ENCODE measurements at regions not wholly inside any gene's neighbourhood (a gene's known extent, or its start where the extent isn't known, plus 50 kb on each side); places are given as distances from the start of the nearest gene placed in this dataset.

- no peak for ATAC-seq (ENCODE audit: insufficient read depth, low read depth)
- no peak for DNase-seq
- Histone ChIP-seq H3K4me2 (ENCODE audit: insufficient read depth, low read length) (no peak overlapping the region), H3K9ac (ENCODE audit: low read depth, low read length) (no peak overlapping the region), H3K27ac (ENCODE audit: low read length) (no peak overlapping the region), H3K4me1 (ENCODE audit: insufficient read depth, low read length) (no peaks in the 10 kb centered on the region), H3K9me3 (ENCODE audit: insufficient read depth, low read length, severe bottlenecking) (no peaks in the 10 kb centered on the region), H3K27me3 (ENCODE audit: insufficient read depth, low read length, poor library complexity) (peaks cover 3% of the 10 kb centered on the region), H3K36me3 (ENCODE audit: insufficient read depth, low read length) (no peaks in the 10 kb centered on the region), H3K79me2 (ENCODE audit: insufficient read depth, low read length) (no peaks in the 10 kb centered on the region), H3K4me3 (ENCODE audit: low read depth in 1 of 2, low read length in 2 of 2) (no peak overlapping the region), H2AFZ (ENCODE audit: low read depth, low read length) (no peak overlapping the region), H4K20me1 (ENCODE audit: insufficient read depth, low read length) (no peaks in the 10 kb centered on the region)
- TF ChIP-seq CTCF (IDR thresholded peaks at IDR 0.05; ENCODE audit: borderline replicate concordance, extremely low read depth, low read length, poor library complexity, severe bottlenecking) (no peak), EZH2 (IDR thresholded peaks at IDR 0.05; ENCODE audit: borderline replicate concordance, low read depth, low read length, severe bottlenecking) (no peak)
Observed at GRCh38 chr3:139288266-139288821, 55.5 kb upstream of the MRPS22 start.

- H3K27me3 ChIP-seq (ENCODE audit: insufficient read depth, low read length, poor library complexity), result peaks cover 5% of the 10 kb centered on the region
- H2AFZ ChIP-seq (ENCODE audit: low read depth, low read length), result no peak overlapping the region
- H3K79me2 ChIP-seq (ENCODE audit: insufficient read depth, low read length), result no peaks in the 10 kb centered on the region
- no peaks in the 10 kb centered on the region for H4K20me1 ChIP-seq (ENCODE audit: insufficient read depth, low read length)
- H3K9ac ChIP-seq (ENCODE audit: low read depth, low read length), result no peak overlapping the region
- no peaks in the 10 kb centered on the region for H3K9me3 ChIP-seq (ENCODE audit: insufficient read depth, low read length, severe bottlenecking)
- no peaks in the 10 kb centered on the region for H3K36me3 ChIP-seq (ENCODE audit: insufficient read depth, low read length)
- H3K4me3 ChIP-seq (ENCODE audit: low read depth in 1 of 2, low read length in 2 of 2), result no peak overlapping the region
- TF ChIP-seq CTCF (IDR thresholded peaks at IDR 0.05; ENCODE audit: borderline replicate concordance, extremely low read depth, low read length, poor library complexity, severe bottlenecking) (no peak), EZH2 (IDR thresholded peaks at IDR 0.05; ENCODE audit: borderline replicate concordance, low read depth, low read length, severe bottlenecking) (no peak)
- H3K4me2 ChIP-seq (ENCODE audit: insufficient read depth, low read length), result no peak overlapping the region
- no peak for ATAC-seq (ENCODE audit: insufficient read depth, low read depth)
- DNase-seq, result no peak
- H3K4me1 ChIP-seq (ENCODE audit: insufficient read depth, low read length), result no peaks in the 10 kb centered on the region
- H3K27ac ChIP-seq (ENCODE audit: low read length), result no peak overlapping the region
Observed at GRCh38 chr3:139289860-139290524, 53.8 kb upstream of the MRPS22 start.

GRCh38 chr3:139291276-139292051 lies 52.4 kb upstream of the MRPS22 start:
- Histone ChIP-seq H3K27me3 (ENCODE audit: insufficient read depth, low read length, poor library complexity) (peaks cover 5% of the 10 kb centered on the region), H3K27ac (ENCODE audit: low read length) (no peak overlapping the region), H3K9me3 (ENCODE audit: insufficient read depth, low read length, severe bottlenecking) (no peaks in the 10 kb centered on the region), H2AFZ (ENCODE audit: low read depth, low read length) (no peak overlapping the region), H4K20me1 (ENCODE audit: insufficient read depth, low read length) (no peaks in the 10 kb centered on the region), H3K4me1 (ENCODE audit: insufficient read depth, low read length) (no peaks in the 10 kb centered on the region), H3K79me2 (ENCODE audit: insufficient read depth, low read length) (no peaks in the 10 kb centered on the region), H3K4me3 (ENCODE audit: low read depth in 1 of 2, low read length in 2 of 2) (no peak overlapping the region), H3K9ac (ENCODE audit: low read depth, low read length) (no peak overlapping the region), H3K4me2 (ENCODE audit: insufficient read depth, low read length) (no peak overlapping the region), H3K36me3 (ENCODE audit: insufficient read depth, low read length) (no peaks in the 10 kb centered on the region)
- DNase-seq, result no peak
- TF ChIP-seq CTCF (IDR thresholded peaks at IDR 0.05; ENCODE audit: borderline replicate concordance, extremely low read depth, low read length, poor library complexity, severe bottlenecking) (no peak), EZH2 (IDR thresholded peaks at IDR 0.05; ENCODE audit: borderline replicate concordance, low read depth, low read length, severe bottlenecking) (no peak)
- no peak for ATAC-seq (ENCODE audit: insufficient read depth, low read depth)

Measured in DND-41 (cell line).